ENCODE measurements at regions not wholly inside any gene's neighbourhood (a gene's known extent, or its start where the extent isn't known, plus 50 kb on each side); places are given as distances from the start of the nearest gene placed in this dataset.

- no peak for DNase-seq (ENCODE audit: low spot score)
These were observed 101.2 kb downstream of the HDGFL1 start for GRCh38 chr6:22670605-22671004.

GRCh38 chr6:22673474-22673873 lies 104.1 kb downstream of the HDGFL1 start:
- DNase-seq (ENCODE audit: low spot score), result no peak

- DNase-seq (ENCODE audit: low spot score), result no peak
These were observed 111.6 kb downstream of the HDGFL1 start for GRCh38 chr6:22680950-22681349.

GRCh38 chr6:22681761-22682160 lies 112.4 kb downstream of the HDGFL1 start:
- DNase-seq (ENCODE audit: low spot score), result no peak

- DNase-seq (ENCODE audit: low spot score), result no peak
These were observed 113.6 kb downstream of the HDGFL1 start for GRCh38 chr6:22682979-22683378.

- no peak for DNase-seq (ENCODE audit: low spot score)
These were observed 121.1 kb downstream of the HDGFL1 start for GRCh38 chr6:22690446-22690845.

- DNase-seq (ENCODE audit: low spot score), result no peak
These were observed 124.8 kb downstream of the HDGFL1 start for GRCh38 chr6:22694092-22694724.

- DNase-seq (ENCODE audit: low spot score), result no peak
These were observed 127.1 kb downstream of the HDGFL1 start for GRCh38 chr6:22696481-22696880.

GRCh38 chr6:22697306-22697705 lies 127.9 kb downstream of the HDGFL1 start:
- DNase-seq (ENCODE audit: low spot score), result no peak

- no peak for DNase-seq (ENCODE audit: low spot score)
These were observed 129.8 kb downstream of the HDGFL1 start for GRCh38 chr6:22699151-22699550.

- DNase-seq (ENCODE audit: low spot score), result no peak
These were observed 137.3 kb downstream of the HDGFL1 start for GRCh38 chr6:22706651-22707050.

GRCh38 chr6:22708469-22708868 lies 139.1 kb downstream of the HDGFL1 start:
- no peak for DNase-seq (ENCODE audit: low spot score)

GRCh38 chr6:22709803-22710202 lies 140.4 kb downstream of the HDGFL1 start:
- no peak for DNase-seq (ENCODE audit: low spot score)

- no peak for DNase-seq (ENCODE audit: low spot score)
These were observed 147.4 kb downstream of the HDGFL1 start for GRCh38 chr6:22716721-22717120.

- DNase-seq (ENCODE audit: low spot score), result no peak
These were observed 148.5 kb downstream of the HDGFL1 start for GRCh38 chr6:22717915-22718314.

- DNase-seq (ENCODE audit: low spot score), result no peak
These were observed 153.5 kb downstream of the HDGFL1 start for GRCh38 chr6:22722913-22723312.

- DNase-seq (ENCODE audit: low spot score), result no peak
These were observed 157.6 kb downstream of the HDGFL1 start for GRCh38 chr6:22726966-22727365.

- DNase-seq (ENCODE audit: low spot score), result no peak
These were observed 158.3 kb downstream of the HDGFL1 start for GRCh38 chr6:22727710-22728109.

- no peak for DNase-seq (ENCODE audit: low spot score)
These were observed 163.0 kb downstream of the HDGFL1 start for GRCh38 chr6:22732176-22732970.

GRCh38 chr6:22736740-22737139 lies 167.4 kb downstream of the HDGFL1 start:
- DNase-seq (ENCODE audit: low spot score), result no peak

GRCh38 chr6:22737331-22737730 lies 168.0 kb downstream of the HDGFL1 start:
- peak; percentile 10 for DNase-seq (ENCODE audit: low spot score)

GRCh38 chr6:22738194-22738593 lies 168.8 kb downstream of the HDGFL1 start:
- DNase-seq (ENCODE audit: low spot score), result no peak

- DNase-seq (ENCODE audit: low spot score), result no peak
These were observed 178.2 kb downstream of the HDGFL1 start for GRCh38 chr6:22747571-22747970.

- DNase-seq (ENCODE audit: low spot score), result no peak
These were observed 179.3 kb downstream of the HDGFL1 start for GRCh38 chr6:22748681-22749080.

Data from kidney capillary endothelial cell (primary cell).